Astrocyte of the spinal cord (primary cell): ENCODE measurements at regions not wholly inside any gene's neighbourhood (a gene's known extent, or its start where the extent isn't known, plus 50 kb on each side); places are given as distances from the start of the nearest gene placed in this dataset.

Experiments used
- DNase-seq: peaks from one replicate; pipeline ENCODE4 v3.0.0; 2011; ENCODE audit warnings: low read depth, low spot score
- H3K4me3 ChIP-seq: 2 replicates; pipeline ENCODE4 v1.5.1; 2011; ENCODE audit warnings: low read depth, mild to moderate bottlenecking, low read length, moderate library complexity
- CTCF ChIP-seq: IDR thresholded peaks from 2 replicates; pipeline ENCODE4 v1.5.1; 2012; ENCODE audit warnings: low read depth, mild to moderate bottlenecking, low read length, inconsistent platforms
- in situ Hi-C: cut with HindIII; loops from 2 replicates; pipeline ENCODE4 v1.10.0; 2017; ENCODE audit warnings: low sequenced_read_pairs

GRCh38 chr17:53264730-53265129, 558.0 kb upstream of the KIF2B start:
- no peak overlapping the region for H3K4me3 ChIP-seq
- TF ChIP-seq CTCF, result no peak
- in situ Hi-C loops, result no loop called here
- DNase-seq, result no peak

- in situ Hi-C loops, result no loop called here
- H3K4me3 ChIP-seq, result no peak overlapping the region
- DNase-seq, result no peak
- TF ChIP-seq CTCF, result no peak
Measured at GRCh38 chr17:53253956-53254597, 568.6 kb upstream of the KIF2B start.

- DNase-seq, result no peak
- in situ Hi-C loops, result no loop called here
- H3K4me3 ChIP-seq, result no peak overlapping the region
- no peak for TF ChIP-seq CTCF
Measured at GRCh38 chr17:53249036-53249435, 573.7 kb upstream of the KIF2B start.

- no peak for TF ChIP-seq CTCF
- H3K4me3 ChIP-seq, result no peak overlapping the region
- in situ Hi-C loops, result no loop called here
- DNase-seq, result no peak
Measured at GRCh38 chr17:53234138-53234537, 588.6 kb upstream of the KIF2B start.

GRCh38 chr17:53227514-53227913, 595.2 kb upstream of the KIF2B start:
- no peak overlapping the region for H3K4me3 ChIP-seq
- TF ChIP-seq CTCF, result no peak
- DNase-seq, result no peak
- in situ Hi-C loops, result no loop called here

- DNase-seq, result no peak
- in situ Hi-C loops, result no loop called here
- TF ChIP-seq CTCF, result no peak
- H3K4me3 ChIP-seq, result no peak overlapping the region
Measured at GRCh38 chr17:53227111-53227510, 595.6 kb upstream of the KIF2B start.

GRCh38 chr17:53219821-53220220, 602.9 kb upstream of the KIF2B start:
- DNase-seq, result no peak
- H3K4me3 ChIP-seq, result no peak overlapping the region
- in situ Hi-C loops, result no loop called here
- no peak for TF ChIP-seq CTCF
